ENCODE measurements at regions not wholly inside any gene's neighbourhood (a gene's known extent, or its start where the extent isn't known, plus 50 kb on each side); places are given as distances from the start of the nearest gene placed in this dataset.
A peak's percentile ranks its signal among the peaks of the same experiment; 100 is the strongest.
"Not testable (repeated sequence)": the region's sequence is repeated elsewhere in the genome, so short reads cannot be mapped to it uniquely, and the experiment has no call there.

DNA sequence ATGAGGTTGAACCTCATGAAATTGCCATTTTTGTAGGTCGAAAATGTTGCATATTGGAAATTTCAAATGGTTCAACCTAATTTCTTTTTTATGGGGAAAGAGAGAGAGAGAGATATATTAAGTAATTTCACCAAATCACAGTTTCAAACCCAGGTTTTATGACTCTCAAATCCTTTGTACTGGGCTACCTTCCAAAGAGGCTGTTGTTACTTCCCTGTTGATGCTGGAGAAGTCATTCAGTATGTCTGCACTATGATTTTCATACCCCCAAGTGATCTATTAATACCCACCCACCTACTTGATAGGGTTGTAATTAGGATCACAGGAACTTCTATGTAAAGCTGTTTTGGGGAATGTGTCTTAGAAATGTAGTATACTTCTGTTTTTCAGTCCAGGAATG lies 109.9 kb downstream of the ZNF330 start:
- H3K9me3 ChIP-seq, result no peaks in the 10 kb centered on the region
- H3K27ac ChIP-seq, result no peak overlapping the region
- H3K36me3 ChIP-seq, result no peaks in the 10 kb centered on the region
- DNase-seq, result no peak
- WGBS, 2 donors, result 83 to 94% methylated on average over 1 of the region's 1 CpG
- peak overlapping the region in 3 of 10 donors; percentile 32 to 56 (median 38) for H3K4me3 ChIP-seq
- intact Hi-C loops (cut with DNase I), result no loop called here
- peaks cover 0 to 26% (median 0%) of the 10 kb centered on the region in 9 donors for H3K4me1 ChIP-seq
- peaks cover 0 to 18% (median 0%) of the 10 kb centered on the region in 7 donors for H3K27me3 ChIP-seq
- ATAC-seq, result no peak
- TF ChIP-seq, protein P1, sequence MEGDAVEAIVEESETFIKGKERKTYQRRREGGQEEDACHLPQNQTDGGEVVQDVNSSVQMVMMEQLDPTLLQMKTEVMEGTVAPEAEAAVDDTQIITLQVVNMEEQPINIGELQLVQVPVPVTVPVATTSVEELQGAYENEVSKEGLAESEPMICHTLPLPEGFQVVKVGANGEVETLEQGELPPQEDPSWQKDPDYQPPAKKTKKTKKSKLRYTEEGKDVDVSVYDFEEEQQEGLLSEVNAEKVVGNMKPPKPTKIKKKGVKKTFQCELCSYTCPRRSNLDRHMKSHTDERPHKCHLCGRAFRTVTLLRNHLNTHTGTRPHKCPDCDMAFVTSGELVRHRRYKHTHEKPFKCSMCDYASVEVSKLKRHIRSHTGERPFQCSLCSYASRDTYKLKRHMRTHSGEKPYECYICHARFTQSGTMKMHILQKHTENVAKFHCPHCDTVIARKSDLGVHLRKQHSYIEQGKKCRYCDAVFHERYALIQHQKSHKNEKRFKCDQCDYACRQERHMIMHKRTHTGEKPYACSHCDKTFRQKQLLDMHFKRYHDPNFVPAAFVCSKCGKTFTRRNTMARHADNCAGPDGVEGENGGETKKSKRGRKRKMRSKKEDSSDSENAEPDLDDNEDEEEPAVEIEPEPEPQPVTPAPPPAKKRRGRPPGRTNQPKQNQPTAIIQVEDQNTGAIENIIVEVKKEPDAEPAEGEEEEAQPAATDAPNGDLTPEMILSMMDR (IDR thresholded peaks at IDR 0.05), result no peak

DNA sequence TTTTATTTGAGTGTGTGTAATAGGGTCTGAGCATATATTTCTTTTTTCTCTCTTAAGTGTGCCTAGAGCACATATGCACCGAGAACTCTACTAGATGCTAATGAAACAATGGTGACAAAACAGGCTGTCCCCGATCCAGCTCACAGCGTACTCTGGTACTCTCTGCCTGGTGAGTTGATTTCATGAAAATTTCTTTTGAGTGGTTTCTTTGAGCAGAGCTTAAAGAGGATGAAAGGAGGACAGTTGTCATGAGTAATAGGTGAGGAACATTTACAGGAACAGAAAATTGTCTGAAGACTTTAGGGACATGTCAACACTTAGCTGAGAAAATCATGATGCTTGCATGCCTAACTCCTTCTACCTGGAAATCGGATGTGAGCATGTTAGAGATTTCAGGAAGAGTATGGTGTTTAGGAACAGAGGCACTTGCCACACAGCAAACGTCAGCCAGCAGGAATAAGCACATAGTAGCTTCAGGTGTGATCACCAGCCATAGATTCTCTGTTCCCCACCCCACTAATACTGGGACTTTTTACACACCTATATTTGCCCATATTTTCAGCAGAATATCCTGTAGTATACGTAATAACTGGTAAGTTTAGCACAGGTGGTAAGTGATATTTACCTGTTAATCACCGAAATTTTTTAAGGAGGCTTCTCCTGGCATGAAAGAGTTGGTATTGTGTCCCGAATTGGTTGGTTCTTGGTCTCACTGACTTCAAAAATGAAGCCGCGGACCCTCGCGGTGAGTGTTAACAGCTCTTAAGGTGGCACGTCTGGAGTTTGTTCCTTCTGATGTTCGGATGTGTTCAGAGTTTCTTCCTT lies 111.1 kb downstream of the ZNF330 start:
- peaks cover 0 to 18% (median 0%) of the 10 kb centered on the region in 7 donors for H3K27me3 ChIP-seq
- intact Hi-C loops (cut with DNase I), result no loop called here
- DNase-seq (no peak), ATAC-seq (peak in 2 of 8 donors; percentile 13 to 40)
- peak overlapping the region in 8 of 10 donors; percentile 3 to 56 (median 28) for H3K4me3 ChIP-seq
- no peaks in the 10 kb centered on the region for H3K36me3 ChIP-seq
- TF ChIP-seq, protein P1 (IDR thresholded peaks at IDR 0.05), result no peak
- H3K9me3 ChIP-seq, result no peaks in the 10 kb centered on the region
- peak overlapping the region in 2 of 10 donors; percentile 23 to 81 for H3K27ac ChIP-seq
- 79 to 88% methylated on average over 14 of the region's 14 CpGs for WGBS, 2 donors
- peaks cover 0 to 26% (median 0%) of the 10 kb centered on the region in 9 donors for H3K4me1 ChIP-seq

DNA sequence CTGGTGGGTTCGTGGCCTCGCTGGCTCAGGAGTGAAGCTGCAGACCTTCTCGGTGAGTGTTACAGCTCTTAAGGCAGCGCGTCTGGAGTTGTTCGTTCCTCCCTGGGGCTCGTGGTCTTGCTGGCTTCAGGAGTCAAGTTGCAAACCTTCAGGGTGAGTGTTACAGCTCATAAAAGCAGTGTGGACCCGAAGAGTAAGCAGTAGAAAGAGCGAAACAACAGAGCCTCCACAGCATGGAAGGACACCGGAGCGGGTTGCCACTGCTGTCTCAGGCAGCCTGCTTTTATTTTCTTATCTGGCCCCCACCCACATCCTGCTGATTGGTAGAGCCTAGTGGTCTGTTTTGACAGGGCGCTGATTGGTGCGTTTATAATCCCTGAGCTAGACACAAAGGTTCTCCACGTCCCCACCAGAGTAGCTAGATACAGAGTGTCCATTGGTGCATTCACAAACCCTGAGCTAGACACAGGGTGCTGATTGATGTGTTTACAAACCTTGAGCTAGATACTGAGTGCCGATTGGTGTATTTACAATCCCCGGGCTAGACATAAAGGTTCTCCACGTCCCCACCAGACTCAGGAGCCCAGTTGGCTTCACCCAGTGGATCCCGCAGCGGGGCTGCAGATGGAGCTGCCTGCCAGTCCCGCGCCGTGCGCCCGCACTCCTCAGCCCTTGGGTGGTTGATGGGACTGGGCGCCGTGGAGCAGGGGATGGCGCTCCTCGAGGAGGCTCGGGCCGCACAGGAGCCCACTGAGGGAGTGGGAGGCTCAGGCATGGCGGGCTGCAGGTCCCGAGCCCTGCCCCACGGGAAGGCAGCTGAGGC lies 111.9 kb downstream of the ZNF330 start:
- intact Hi-C loops (cut with DNase I); H3K36me3 ChIP-seq; H3K9me3 ChIP-seq: not testable (repeated sequence)
- WGBS, 2 donors, result 52 to 68% methylated on average over 30 to 33 of the region's 33 CpGs
- Histone ChIP-seq H3K27me3 (peaks cover 0 to 18% (median 0%) of the 10 kb centered on the region in 7 donors), H3K27ac (peak overlapping the region; percentile 52 to 81 (median 66)), H3K4me1 (peaks cover 0 to 26% (median 0%) of the 10 kb centered on the region in 9 donors), H3K4me3 (peak overlapping the region; percentile 23 to 58 (median 52))
- DNase-seq (peak in 1 of 2 donors; percentile 24), ATAC-seq (peak in 3 of 8 donors; percentile 31 to 51 (median 42))

DNA sequence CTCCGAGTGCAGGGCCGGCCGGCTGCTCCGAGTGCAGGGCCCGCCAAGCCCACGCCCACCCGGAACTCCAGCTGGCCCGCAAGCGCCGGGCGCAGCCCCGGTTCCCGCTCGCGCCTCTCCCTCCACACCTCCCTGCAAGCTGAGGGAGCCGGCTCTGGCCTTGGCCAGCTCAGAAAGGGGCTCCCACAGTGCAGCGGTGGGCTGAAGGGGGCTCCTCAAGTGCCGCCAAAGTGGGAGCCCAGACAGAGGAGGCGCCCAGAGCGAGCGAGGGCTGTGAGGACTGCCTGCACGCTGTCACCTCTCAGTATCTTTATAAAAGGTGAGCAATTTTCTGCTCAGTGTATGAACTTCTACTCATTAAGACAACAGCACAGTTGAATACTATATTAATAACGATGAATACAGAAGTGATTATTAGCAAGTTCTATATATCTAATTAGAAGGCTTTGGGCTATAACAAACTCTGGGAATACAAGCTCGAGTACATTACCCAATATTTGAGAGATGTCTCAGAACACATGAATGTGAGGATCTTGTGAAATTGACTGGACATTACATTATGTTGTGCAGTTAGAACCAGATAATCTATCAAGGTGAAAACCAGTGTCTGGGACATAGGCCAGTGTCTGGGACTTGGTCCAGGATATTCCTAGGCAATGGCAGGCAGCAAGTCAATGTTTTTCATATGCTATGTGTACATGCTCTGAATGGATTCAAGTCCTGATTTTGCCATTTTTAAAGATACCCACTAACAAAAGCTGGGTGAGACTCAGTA lies 112.9 kb downstream of the ZNF330 start:
- peak overlapping the region in 9 of 10 donors; percentile 40 to 58 (median 53) for H3K4me3 ChIP-seq
- H3K9me3 ChIP-seq; H3K36me3 ChIP-seq; intact Hi-C loops (cut with DNase I): not testable (repeated sequence)
- DNase-seq (peak in 1 of 2 donors; percentile 21), ATAC-seq (peak; percentile 39 to 86 (median 72))
- peaks cover 0 to 22% (median 0%) of the 10 kb centered on the region in 9 donors for H3K4me1 ChIP-seq
- peak overlapping the region; percentile 55 to 81 (median 72) for H3K27ac ChIP-seq
- peaks cover 0 to 18% (median 0%) of the 10 kb centered on the region in 7 donors for H3K27me3 ChIP-seq
- whole genome bisulfite sequencing, 2 donors, result 7 to 32% methylated on average over 14 to 22 of the region's 24 CpGs

All from heart right ventricle (tissue), 16 donors.